B cell (primary cell): ENCODE measurements at regions not wholly inside any gene's neighbourhood (a gene's known extent, or its start where the extent isn't known, plus 50 kb on each side); places are given as distances from the start of the nearest gene placed in this dataset.

Source experiments
- ATAC-seq: fragments of 200-7000 bp; cut with Tn5 transposase; one replicate; pipeline ENCODE4 v1.10.0; 2021; ENCODE audit warnings: low read depth, mild to moderate bottlenecking, moderate number of reproducible peaks, moderate library complexity
- CTCF ChIA-PET: fragments of 350-600 bp; sonication (Branson Sonifier 250); formaldehyde crosslinking; loops from one replicate; lab custom pipeline; 2021; ENCODE audit warnings: antibody characterized with exemption, inconsistent platforms; lab: Charles Lee
- POLR2A ChIA-PET: fragments of 350-600 bp; sonication (Branson Sonifier 250); formaldehyde crosslinking; loops from one replicate; lab custom pipeline; 2021; ENCODE audit warnings: antibody characterized with exemption; lab: Charles Lee
- DNase-seq: peaks from one replicate; pipeline ENCODE4 v3.0.0; 2013
- H2AFZ ChIP-seq: 2 replicates; pipeline ENCODE4 v1.6.1; 2012; ENCODE audit warnings: mild to moderate bottlenecking, low read depth, low read length; ENCODE audit not compliant: insufficient read depth, poor library complexity, severe bottlenecking
- H3K27ac ChIP-seq, 2 donors: 1 replicate in 1 of 2; 2 replicates in 1 of 2; pipeline ENCODE4 v1.5.1; 2012 to 2013; ENCODE audit warnings: low read length in 2 of 2, mild to moderate bottlenecking in 2 of 2, moderate library complexity in 1 of 2
- H3K27me3 ChIP-seq, 4 experiments: fragments of 200-600 bp in 1 of 4; sonication (generic) in 1 of 4; replicated peaks in 1 of 4; 1 replicate in 2 of 4; 2 replicates in 2 of 4; pipeline versions ENCODE4 v1.6.1 to v1.7.0; 2013 to 2016; ENCODE audit warnings: low read length in 3 of 4, mild to moderate bottlenecking in 2 of 4, mixed read lengths in 1 of 4, moderate library complexity in 1 of 4; ENCODE audit not compliant: insufficient read depth in 4 of 4, control insufficient read depth in 3 of 4; ENCODE audit errors: control extremely low read depth in 1 of 4
- H3K36me3 ChIP-seq, 2 experiments: replicated peaks in 1 of 2; 1 replicate in 1 of 2; 2 replicates in 1 of 2; pipeline versions ENCODE4 v1.6.1 to v1.7.1; 2013; ENCODE audit warnings: low read length in 1 of 2; ENCODE audit not compliant: insufficient read depth in 2 of 2, control insufficient read depth in 1 of 2; ENCODE audit errors: control extremely low read depth in 1 of 2, extremely low read depth in 1 of 2
- H3K4me1 ChIP-seq, 2 donors: fragments of 200-600 bp in 1 of 2; sonication (generic) in 1 of 2; 1 replicate in 1 of 2; 2 replicates in 1 of 2; pipeline versions ENCODE4 v1.5.1 to v1.6.1; 2013 to 2017; ENCODE audit warnings: low read length in 2 of 2; ENCODE audit not compliant: control insufficient read depth in 2 of 2, insufficient read depth in 2 of 2
- H3K4me2 ChIP-seq: replicated peaks from 2 replicates; pipeline ENCODE3; 2012; ENCODE audit warnings: mild to moderate bottlenecking, low read depth, low read length; ENCODE audit not compliant: poor library complexity, severe bottlenecking
- H3K4me3 ChIP-seq, 5 experiments: fragments of 200-600 bp in 1 of 5; sonication (generic) in 1 of 5; 1 replicate in 3 of 5; 2 replicates in 2 of 5; pipeline versions ENCODE4 v1.5.1 to v1.7.0; 2011 to 2016; ENCODE audit warnings: low read length in 4 of 5, mild to moderate bottlenecking in 4 of 5, low read depth in 2 of 5, control low read depth in 1 of 5, moderate library complexity in 1 of 5; ENCODE audit not compliant: insufficient read depth in 1 of 5; ENCODE audit errors: control extremely low read depth in 1 of 5, extremely low read depth in 1 of 5
- H3K79me2 ChIP-seq: fragments of 200-600 bp; sonication (generic); one replicate; pipeline ENCODE4 v1.6.0; 2016; ENCODE audit warnings: low read length; ENCODE audit not compliant: control insufficient read depth, insufficient read depth
- H3K9ac ChIP-seq: fragments of 200-600 bp; sonication (generic); 2 replicates; pipeline ENCODE4 v1.6.1; 2017; ENCODE audit warnings: mild to moderate bottlenecking, low read length, moderate library complexity
- H3K9me3 ChIP-seq, 3 donors: one replicate each; pipeline versions ENCODE4 v1.6.1 to v1.7.1; 2013; ENCODE audit warnings: low read length in 2 of 3; ENCODE audit not compliant: control insufficient read depth in 2 of 3, insufficient read depth in 1 of 3; ENCODE audit errors: control extremely low read depth in 1 of 3
- H4K20me1 ChIP-seq: 2 replicates; pipeline ENCODE4 v1.6.0; 2012; ENCODE audit warnings: mild to moderate bottlenecking, low read length; ENCODE audit not compliant: insufficient read depth, control insufficient read depth, poor library complexity, severe bottlenecking
- H3K27ac Mint-ChIP-seq: one replicate; pipeline ENCODE4 v1.8.0; 2021; ENCODE audit warnings: mixed read lengths
- H3K27me3 Mint-ChIP-seq: one replicate; pipeline ENCODE4 v1.8.0; 2021; ENCODE audit warnings: mixed read lengths
- H3K4me1 Mint-ChIP-seq: one replicate; pipeline ENCODE4 v1.8.0; 2021; ENCODE audit warnings: mixed read lengths
- H3K4me3 Mint-ChIP-seq: one replicate; pipeline ENCODE4 v1.8.0; 2021; ENCODE audit warnings: mixed read lengths
- H3K9me3 Mint-ChIP-seq: one replicate; pipeline ENCODE4 v1.8.0; 2022; ENCODE audit warnings: mixed read lengths; ENCODE audit not compliant: insufficient read depth
- EZH2 ChIP-seq: IDR thresholded peaks from 2 replicates; pipeline ENCODE4 v1.6.1; 2012; ENCODE audit warnings: borderline replicate concordance, low read depth, mild to moderate bottlenecking, moderate library complexity, low read length; ENCODE audit not compliant: insufficient read depth, poor library complexity, severe bottlenecking
- WGBS: methylation state at CpG from one replicate; pipeline ENCODE4 v1.1.5; 2013; ENCODE audit warnings: missing lambda C conversion rate; ENCODE audit not compliant: insufficient coverage; 5-methylcytosine and 5-hydroxymethylcytosine counted together
- intact Hi-C: fragments of 100-400 bp; cut with micrococcal nuclease; formaldehyde crosslinking; loops from one replicate; pipeline ENCODE4 v1.10.0; 2022
- TF ChIP-seq, protein P1 (sequence below): fragments of 200-600 bp; IDR thresholded peaks from one replicate; pipeline ENCODE4 v1.8.0; 2022; ENCODE audit warnings: antibody characterized with exemption, mild to moderate bottlenecking

- CTCF ChIA-PET: no interaction called here
- no peaks in the 10 kb centered on the region for H4K20me1 ChIP-seq
- ATAC-seq: no peak
- intact Hi-C loops: no loop called here
- POLR2A ChIA-PET: no interaction called here
- H3K4me2 ChIP-seq: no peak overlapping the region
- no peak for DNase-seq
- 100% methylated on average over 1 of the region's 2 CpGs for WGBS
- Mint-ChIP-seq H3K4me1 (no peaks in the 10 kb centered on the region), H3K9me3 (no peaks in the 10 kb centered on the region), H3K27me3 (no peaks in the 10 kb centered on the region), H3K4me3 (no peak overlapping the region), H3K27ac (no peak overlapping the region)
- no peaks in the 10 kb centered on the region for H3K79me2 ChIP-seq
- TF ChIP-seq EZH2: no peak
- TF ChIP-seq, protein P1, sequence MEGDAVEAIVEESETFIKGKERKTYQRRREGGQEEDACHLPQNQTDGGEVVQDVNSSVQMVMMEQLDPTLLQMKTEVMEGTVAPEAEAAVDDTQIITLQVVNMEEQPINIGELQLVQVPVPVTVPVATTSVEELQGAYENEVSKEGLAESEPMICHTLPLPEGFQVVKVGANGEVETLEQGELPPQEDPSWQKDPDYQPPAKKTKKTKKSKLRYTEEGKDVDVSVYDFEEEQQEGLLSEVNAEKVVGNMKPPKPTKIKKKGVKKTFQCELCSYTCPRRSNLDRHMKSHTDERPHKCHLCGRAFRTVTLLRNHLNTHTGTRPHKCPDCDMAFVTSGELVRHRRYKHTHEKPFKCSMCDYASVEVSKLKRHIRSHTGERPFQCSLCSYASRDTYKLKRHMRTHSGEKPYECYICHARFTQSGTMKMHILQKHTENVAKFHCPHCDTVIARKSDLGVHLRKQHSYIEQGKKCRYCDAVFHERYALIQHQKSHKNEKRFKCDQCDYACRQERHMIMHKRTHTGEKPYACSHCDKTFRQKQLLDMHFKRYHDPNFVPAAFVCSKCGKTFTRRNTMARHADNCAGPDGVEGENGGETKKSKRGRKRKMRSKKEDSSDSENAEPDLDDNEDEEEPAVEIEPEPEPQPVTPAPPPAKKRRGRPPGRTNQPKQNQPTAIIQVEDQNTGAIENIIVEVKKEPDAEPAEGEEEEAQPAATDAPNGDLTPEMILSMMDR: no peak
- H3K4me3 ChIP-seq: no peak overlapping the region
- H3K27ac ChIP-seq: no peak overlapping the region
- H2AFZ ChIP-seq: no peak overlapping the region
- H3K9ac ChIP-seq: no peak overlapping the region
- H3K36me3 ChIP-seq: no peaks in the 10 kb centered on the region
- H3K27me3 ChIP-seq: no peaks in the 10 kb centered on the region
- no peaks in the 10 kb centered on the region for H3K9me3 ChIP-seq
- H3K4me1 ChIP-seq: no peaks in the 10 kb centered on the region
Measured at GRCh38 chr3:88589138-88589537, 439.4 kb downstream of the C3orf38 start.

- no peak overlapping the region for H3K4me3 ChIP-seq
- intact Hi-C loops: no loop called here
- H3K27ac ChIP-seq: no peak overlapping the region
- ATAC-seq (no peak), DNase-seq (no peak)
- Mint-ChIP-seq H3K27me3 (no peaks in the 10 kb centered on the region), H3K4me1 (no peaks in the 10 kb centered on the region), H3K9me3 (no peaks in the 10 kb centered on the region), H3K4me3 (no peak overlapping the region), H3K27ac (no peak overlapping the region)
- no peak for TF ChIP-seq EZH2
- TF ChIP-seq, protein P1: no peak
- H3K9me3 ChIP-seq: no peaks in the 10 kb centered on the region
- H3K27me3 ChIP-seq: no peaks in the 10 kb centered on the region
- no peaks in the 10 kb centered on the region for H3K79me2 ChIP-seq
- H2AFZ ChIP-seq: no peak overlapping the region
- H3K9ac ChIP-seq: no peak overlapping the region
- no peak overlapping the region for H3K4me2 ChIP-seq
- H3K4me1 ChIP-seq: no peaks in the 10 kb centered on the region
- WGBS: no CpG with 5 or more reads among the region's 1 CpG
- ChIA-PET CTCF (no interaction called here), POLR2A (no interaction called here)
- H4K20me1 ChIP-seq: no peaks in the 10 kb centered on the region
- no peaks in the 10 kb centered on the region for H3K36me3 ChIP-seq
Measured at GRCh38 chr3:88595026-88595425, 445.3 kb downstream of the C3orf38 start.
